GM21529 (cell line): ENCODE measurements at regions not wholly inside any gene's neighbourhood (a gene's known extent, or its start where the extent isn't known, plus 50 kb on each side); places are given as distances from the start of the nearest gene placed in this dataset.
"Not testable (repeated sequence)": the region's sequence is repeated elsewhere in the genome, so short reads cannot be mapped to it uniquely, and the experiment has no call there.

Experiments used
- ATAC-seq: cut with Tn5 transposase; IDR thresholded peaks from one replicate; pipeline ENCODE4 v1.9.1; 2021; ENCODE audit not compliant: unreplicated experiment

GRCh38 chr6:99143108-99143861 is 195.5 kb upstream of the FBXL4 start:
- no peak for ATAC-seq

DNA sequence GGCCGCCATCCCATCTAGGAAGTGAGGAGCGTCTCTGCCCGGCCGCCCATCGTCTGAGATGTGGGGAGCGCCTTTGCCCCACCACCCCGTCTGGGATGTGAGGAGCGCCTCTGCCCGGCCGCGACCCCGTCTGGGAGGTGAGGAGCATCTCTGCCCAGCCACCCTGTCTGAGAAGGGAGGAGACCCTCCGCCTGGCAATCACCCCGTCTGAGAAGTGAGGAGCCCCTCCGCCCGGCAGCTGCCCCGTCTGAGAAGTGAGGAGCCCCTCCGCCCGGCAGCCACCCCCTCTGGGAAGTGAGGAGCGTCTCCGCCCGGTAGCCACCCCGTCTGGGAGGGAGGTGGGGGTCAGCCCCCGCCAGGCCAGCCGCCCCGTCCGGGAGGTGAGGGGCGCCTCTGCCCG is 194.2 kb upstream of the FBXL4 start:
- not testable (repeated sequence) for ATAC-seq

- ATAC-seq: no peak
These were observed 190.7 kb upstream of the FBXL4 start for GRCh38 chr6:99138445-99138844.

DNA sequence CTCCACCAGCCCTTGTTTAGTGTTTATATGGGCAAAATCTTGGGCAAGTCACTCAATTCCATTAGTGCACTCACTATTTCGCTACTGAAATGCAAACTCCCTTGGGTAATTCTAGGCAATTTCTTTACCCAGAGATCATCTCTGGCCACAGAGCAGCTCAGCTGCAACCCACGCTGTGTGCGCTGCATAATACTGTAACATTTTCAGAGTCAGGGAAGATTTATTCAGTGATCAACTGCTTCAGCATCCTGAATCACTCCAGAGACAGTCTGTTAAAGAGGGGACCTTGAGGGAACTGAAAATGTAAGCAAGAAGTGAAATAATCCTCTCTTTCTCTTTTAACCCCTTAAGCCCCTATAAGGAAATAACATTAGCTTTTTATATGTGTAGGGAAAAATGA is 189.6 kb upstream of the FBXL4 start:
- ATAC-seq: no peak

GRCh38 chr6:99136488-99136887 is 188.7 kb upstream of the FBXL4 start:
- ATAC-seq: no peak

DNA sequence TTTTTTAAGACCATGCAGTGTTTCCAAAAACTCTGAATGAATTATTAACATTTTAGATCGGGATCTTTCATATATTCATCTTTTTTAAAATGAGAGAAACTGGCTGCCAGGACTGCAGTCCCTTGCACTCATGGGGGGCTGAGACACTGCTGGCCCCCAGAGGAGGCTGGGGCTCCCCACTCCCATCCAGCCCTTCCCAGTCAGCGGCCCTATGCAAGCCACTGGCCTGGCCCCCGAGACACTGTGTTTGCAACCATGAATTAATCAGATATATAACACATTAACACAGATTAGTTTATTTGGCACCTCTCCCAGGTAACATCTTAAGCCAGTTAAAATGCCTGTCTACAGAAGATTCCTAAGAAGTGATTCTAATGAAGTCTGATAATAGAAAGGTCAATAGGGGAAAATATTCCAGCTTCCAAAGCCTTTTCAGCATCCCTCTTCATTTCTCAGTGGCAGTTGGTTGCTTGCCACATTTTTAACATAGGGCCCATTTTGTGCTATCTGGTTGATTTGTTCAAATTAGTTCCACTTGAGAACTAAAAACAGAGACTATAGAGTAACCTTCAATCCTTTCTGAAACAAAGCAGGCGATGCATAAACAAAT is 184.4 kb upstream of the FBXL4 start:
- ATAC-seq: no peak

- ATAC-seq: no peak
These were observed 183.4 kb upstream of the FBXL4 start for GRCh38 chr6:99130897-99131873.

DNA sequence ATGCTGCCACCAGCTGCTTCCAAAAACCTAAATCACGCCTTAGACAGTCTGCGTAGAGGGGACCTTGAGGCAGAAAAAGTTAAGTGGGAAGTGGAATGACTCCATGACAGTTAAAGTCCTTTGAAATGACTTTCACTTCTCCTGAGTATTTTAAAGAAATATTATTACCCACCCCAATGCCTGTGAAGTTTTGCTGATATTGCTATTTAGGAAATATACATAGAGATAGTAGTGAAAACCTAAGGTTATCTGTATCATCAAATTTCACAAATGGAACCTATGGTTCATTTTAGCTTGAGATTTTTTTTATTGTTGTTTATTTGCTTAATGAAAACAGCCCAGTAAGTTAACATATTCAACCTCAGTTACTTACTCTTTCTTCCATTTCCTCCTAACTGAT is 182.1 kb upstream of the FBXL4 start:
- ATAC-seq: no peak

DNA sequence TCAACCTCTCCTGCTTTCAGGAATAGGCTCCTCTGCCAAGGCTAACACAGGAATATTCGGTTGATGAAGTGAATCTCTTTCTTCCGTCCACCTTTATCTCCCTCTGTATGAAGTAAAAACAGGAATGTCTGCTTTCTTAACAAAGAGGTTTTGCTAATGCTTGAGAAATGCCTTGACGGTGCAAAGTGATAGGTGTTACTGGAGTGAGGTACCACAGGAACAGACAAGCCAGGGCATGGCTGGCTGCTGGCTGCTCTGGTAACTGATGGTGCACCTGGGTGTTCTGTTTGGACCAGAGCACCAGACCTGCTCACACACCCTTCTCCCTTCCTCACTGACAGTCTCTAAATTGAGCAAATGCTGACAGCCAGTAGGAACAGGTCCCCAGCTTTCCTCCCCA is 174.0 kb upstream of the FBXL4 start:
- ATAC-seq: no peak

- no peak for ATAC-seq
These were observed 172.9 kb upstream of the FBXL4 start for GRCh38 chr6:99120641-99121040.

DNA sequence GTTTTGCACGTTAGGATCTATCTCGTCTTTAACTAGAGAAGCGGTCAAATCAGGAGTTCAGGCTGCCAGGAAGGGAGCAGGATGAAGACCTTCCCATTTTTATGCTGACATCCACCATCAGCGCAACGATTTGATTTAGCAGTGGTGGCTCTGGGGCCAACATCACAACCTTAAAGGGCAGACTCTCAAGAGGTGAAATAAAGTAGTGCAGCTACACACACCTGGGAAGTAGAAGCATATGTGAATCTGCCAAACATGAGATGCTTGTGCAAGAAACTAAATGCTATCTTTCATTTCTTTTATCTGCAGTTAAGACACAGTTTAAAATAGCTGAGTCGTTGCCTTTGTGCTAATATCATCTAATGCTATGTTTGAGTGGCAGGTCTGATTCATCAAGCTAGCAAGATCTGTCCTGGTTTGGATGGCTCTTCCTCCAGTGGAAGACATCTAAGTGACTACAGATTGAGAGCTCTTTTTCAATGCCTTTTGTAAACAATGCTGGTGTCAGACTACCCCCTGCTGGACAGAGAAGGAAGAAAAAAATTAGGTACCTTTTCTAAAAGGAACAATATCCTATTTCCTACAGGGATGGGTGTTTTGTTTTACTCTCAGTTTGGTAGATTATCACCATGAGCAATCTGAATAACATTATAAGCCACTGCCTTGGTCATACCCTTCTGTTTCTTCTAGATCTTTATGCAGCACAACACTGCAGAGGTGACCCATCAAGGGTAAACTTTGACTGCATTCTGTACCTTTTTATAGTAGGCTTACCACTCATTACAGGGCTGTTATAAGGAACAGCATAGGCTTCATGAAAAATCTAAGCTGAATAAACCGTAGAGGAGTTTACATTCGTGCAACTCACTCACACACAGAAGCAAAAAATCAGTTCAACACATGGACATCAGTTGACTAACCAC is 171.6 kb upstream of the FBXL4 start:
- peak; percentile 64 for ATAC-seq

GRCh38 chr6:99114769-99115406 is 167.1 kb upstream of the FBXL4 start:
- ATAC-seq: peak; percentile 40

DNA sequence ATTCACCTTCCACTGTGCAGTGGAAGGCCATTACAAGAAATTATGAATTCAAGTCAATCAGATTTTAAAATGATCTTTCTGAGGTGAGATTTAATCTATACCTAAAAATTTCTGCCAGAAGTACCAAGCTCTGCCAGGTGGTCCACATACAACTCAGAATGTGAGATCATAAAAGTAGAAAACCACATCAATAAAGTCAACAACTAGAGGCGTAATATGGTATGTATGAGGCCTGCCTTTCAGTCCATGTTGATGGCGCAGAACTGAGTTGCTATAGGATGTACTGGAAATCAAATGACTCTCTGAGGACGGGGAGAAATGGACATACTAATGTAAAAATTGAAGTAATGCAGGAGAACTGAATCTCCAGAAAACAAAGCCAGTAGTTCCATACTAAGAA is 163.8 kb upstream of the FBXL4 start:
- ATAC-seq: no peak

- ATAC-seq: no peak
These were observed 162.3 kb upstream of the FBXL4 start for GRCh38 chr6:99110029-99110428.

- ATAC-seq: no peak
These were observed 156.5 kb upstream of the FBXL4 start for GRCh38 chr6:99104218-99104617.

DNA sequence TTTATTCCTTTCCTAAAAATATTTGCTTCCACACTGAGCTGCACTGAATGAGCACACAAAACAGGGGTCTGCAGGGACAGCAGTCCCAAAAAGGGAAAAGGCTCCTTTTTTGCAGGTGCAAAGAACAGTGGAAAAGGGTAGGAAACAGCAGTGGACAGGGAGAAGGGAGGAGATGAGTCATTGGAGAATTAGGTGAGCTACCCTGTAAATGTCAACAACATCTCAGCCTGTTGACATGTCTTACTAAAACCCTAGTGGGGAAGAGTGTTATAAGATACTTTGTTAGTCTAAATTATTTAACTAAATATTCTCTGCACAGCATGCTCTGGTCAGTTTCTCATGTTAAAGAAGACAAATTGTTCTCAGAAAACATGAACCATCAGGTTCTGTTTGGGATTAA is 151.5 kb upstream of the FBXL4 start:
- ATAC-seq: no peak

DNA sequence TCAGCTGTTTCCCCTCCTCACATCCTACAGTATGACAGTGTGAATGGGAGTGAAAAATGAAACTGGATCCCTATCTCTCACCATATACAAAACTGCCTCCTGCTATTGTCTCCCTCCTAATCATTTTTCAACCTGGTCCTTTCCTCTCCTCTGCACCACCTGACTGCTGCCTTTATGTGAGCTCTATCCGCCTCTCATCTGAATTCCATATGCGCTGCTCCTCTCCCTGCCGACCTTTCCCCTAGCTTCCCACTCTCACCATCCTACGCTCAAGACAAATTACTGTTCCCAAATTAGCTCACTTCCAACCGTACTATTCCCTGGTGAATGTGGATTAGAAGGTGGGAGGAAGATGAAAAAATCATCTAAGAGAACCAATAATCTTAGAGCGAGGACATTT is 148.4 kb upstream of the FBXL4 start:
- ATAC-seq: no peak

DNA sequence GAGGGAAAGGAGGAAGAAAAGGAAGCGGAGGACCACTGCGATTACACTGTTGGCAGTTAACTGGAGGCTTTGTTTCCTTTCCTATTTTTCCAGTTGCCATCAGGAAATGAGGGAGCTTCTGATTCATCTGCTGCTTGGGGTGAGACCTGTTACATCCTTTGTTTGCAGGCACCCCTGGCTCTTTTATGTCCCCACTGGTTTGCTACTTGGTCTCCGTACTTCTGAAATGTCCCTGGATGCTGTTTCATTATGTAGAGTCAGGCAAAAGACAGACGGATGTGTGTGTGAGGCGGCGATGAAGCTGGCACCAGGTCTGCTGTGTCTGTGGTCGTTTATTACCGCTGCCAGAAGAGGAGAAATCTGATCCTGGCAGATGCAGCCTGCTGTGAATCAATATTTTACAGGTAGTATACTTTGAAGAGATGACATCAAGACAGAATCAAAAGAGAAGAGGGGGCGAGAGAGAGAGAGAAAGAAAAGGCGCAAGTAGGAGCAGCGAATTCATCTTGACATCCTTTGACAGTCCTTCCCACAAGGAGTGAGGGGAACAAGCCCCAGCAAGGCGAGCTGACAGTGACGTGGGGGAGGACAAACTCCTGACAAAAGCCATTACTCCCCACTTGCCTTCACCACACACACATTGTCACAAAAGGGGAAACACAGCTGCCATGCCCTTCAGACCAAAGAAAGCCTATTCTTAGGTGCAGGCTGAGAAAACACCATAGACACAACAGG is 145.9 kb upstream of the FBXL4 start:
- ATAC-seq: no peak

GRCh38 chr6:99092461-99092860 is 144.7 kb upstream of the FBXL4 start:
- no peak for ATAC-seq
